Germinal center (tissue), 1 donor: ENCODE measurements at regions not wholly inside any gene's neighbourhood (a gene's known extent, or its start where the extent isn't known, plus 50 kb on each side); places are given as distances from the start of the nearest gene placed in this dataset.
A peak's percentile ranks its signal among the peaks of the same experiment; 100 is the strongest.

Source experiments
- DNase-seq: peaks from one replicate; pipeline ENCODE4 v3.0.0; 2012; ENCODE audit warnings: mixed read lengths, low spot score

GRCh38 chr9:69955536-69956355 is 87.9 kb upstream of the MAMDC2 start:
- no peak for DNase-seq

GRCh38 chr9:69961843-69962242 is 81.8 kb upstream of the MAMDC2 start:
- no peak for DNase-seq

GRCh38 chr9:69963803-69964202 is 79.8 kb upstream of the MAMDC2 start:
- no peak for DNase-seq

GRCh38 chr9:69964446-69964845 is 79.2 kb upstream of the MAMDC2 start:
- no peak for DNase-seq

GRCh38 chr9:69965416-69966145 is 78.1 kb upstream of the MAMDC2 start:
- no peak for DNase-seq

GRCh38 chr9:69967344-69967743 is 76.3 kb upstream of the MAMDC2 start:
- DNase-seq = no peak

GRCh38 chr9:69970001-69970533 is 73.6 kb upstream of the MAMDC2 start:
- no peak for DNase-seq

GRCh38 chr9:69971643-69972449 is 71.8 kb upstream of the MAMDC2 start:
- DNase-seq = peak; percentile 41

GRCh38 chr9:69975681-69976080 is 68.0 kb upstream of the MAMDC2 start:
- no peak for DNase-seq

GRCh38 chr9:69976152-69976551 is 67.5 kb upstream of the MAMDC2 start:
- DNase-seq = no peak

- DNase-seq = no peak
Measured at GRCh38 chr9:69980041-69980440, 63.6 kb upstream of the MAMDC2 start.

GRCh38 chr9:69980591-69980990 is 63.1 kb upstream of the MAMDC2 start:
- DNase-seq = no peak

- DNase-seq = no peak
Measured at GRCh38 chr9:69981686-69982445, 61.8 kb upstream of the MAMDC2 start.

GRCh38 chr9:69984831-69985230 is 58.8 kb upstream of the MAMDC2 start:
- no peak for DNase-seq

GRCh38 chr9:69985971-69986370 is 57.7 kb upstream of the MAMDC2 start:
- no peak for DNase-seq

GRCh38 chr9:69986970-69987369 is 56.7 kb upstream of the MAMDC2 start:
- DNase-seq = no peak

- no peak for DNase-seq
Measured at GRCh38 chr9:69987457-69987856, 56.2 kb upstream of the MAMDC2 start.

- no peak for DNase-seq
Measured at GRCh38 chr9:69993110-69993509, 50.5 kb upstream of the MAMDC2 start.
